ENCODE measurements at regions not wholly inside any gene's neighbourhood (a gene's known extent, or its start where the extent isn't known, plus 50 kb on each side); places are given as distances from the start of the nearest gene placed in this dataset.

GRCh38 chr12:60209521-60209920 lies 613.7 kb downstream of the SLC16A7 start:
- no peaks in the 10 kb centered on the region for H3K9me3 ChIP-seq (ENCODE audit: low read depth)
- no peaks in the 10 kb centered on the region for H3K9me2 ChIP-seq (replicated peaks; ENCODE audit: insufficient read depth)
- TF ChIP-seq EZH2 (IDR thresholded peaks at IDR 0.05; ENCODE audit: borderline replicate concordance) (no peak), CTCF (IDR thresholded peaks at IDR 0.05; ENCODE audit: poor library complexity) (no peak), EZH2phosphoT487 (IDR thresholded peaks at IDR 0.05; ENCODE audit: low read depth, severe bottlenecking, unreplicated experiment) (no peak)
- no peak overlapping the region for H2AFZ ChIP-seq
- no peaks in the 10 kb centered on the region for H3K4me1 ChIP-seq (ENCODE audit: insufficient read depth)
- H4K20me1 ChIP-seq (ENCODE audit: insufficient read depth, poor library complexity, severe bottlenecking), result no peaks in the 10 kb centered on the region
- DNase-seq (ENCODE audit: low spot score), result no peak
- no peaks in the 10 kb centered on the region for H3K27me3 ChIP-seq
- H3K4me2 ChIP-seq, result no peak overlapping the region
- H3K36me3 ChIP-seq (replicated peaks; ENCODE audit: insufficient read depth, low read depth), result no peaks in the 10 kb centered on the region
- no peak overlapping the region for H3K4me3 ChIP-seq
- no peak overlapping the region for H3K27ac ChIP-seq
- no peaks in the 10 kb centered on the region for H3K79me2 ChIP-seq

GRCh38 chr12:60209933-60210332 lies 614.1 kb downstream of the SLC16A7 start:
- no peaks in the 10 kb centered on the region for H3K4me1 ChIP-seq (ENCODE audit: insufficient read depth)
- no peak for DNase-seq (ENCODE audit: low spot score)
- H3K4me2 ChIP-seq, result no peak overlapping the region

GRCh38 chr12:60210756-60211155 lies 614.9 kb downstream of the SLC16A7 start:
- Histone ChIP-seq H3K9me2 (replicated peaks; ENCODE audit: insufficient read depth) (no peaks in the 10 kb centered on the region), H3K4me1 (ENCODE audit: insufficient read depth) (no peaks in the 10 kb centered on the region), H3K27me3 (no peaks in the 10 kb centered on the region), H3K36me3 (replicated peaks; ENCODE audit: insufficient read depth, low read depth) (no peaks in the 10 kb centered on the region), H2AFZ (no peak overlapping the region), H3K27ac (no peak overlapping the region), H3K79me2 (no peaks in the 10 kb centered on the region), H4K20me1 (ENCODE audit: insufficient read depth, poor library complexity, severe bottlenecking) (no peaks in the 10 kb centered on the region), H3K4me2 (no peak overlapping the region), H3K4me3 (no peak overlapping the region), H3K9me3 (ENCODE audit: low read depth) (no peaks in the 10 kb centered on the region)
- no peak for DNase-seq (ENCODE audit: low spot score)
- TF ChIP-seq EZH2 (IDR thresholded peaks at IDR 0.05; ENCODE audit: borderline replicate concordance), result no peak
- TF ChIP-seq CTCF (IDR thresholded peaks at IDR 0.05; ENCODE audit: poor library complexity), result no peak
- no peak for TF ChIP-seq EZH2phosphoT487 (IDR thresholded peaks at IDR 0.05; ENCODE audit: low read depth, severe bottlenecking, unreplicated experiment)
- 87% methylated on average over 5 of the region's 5 CpGs for WGBS (ENCODE audit: low lambda C conversion rate, missing lambda C conversion rate)

More at GRCh38 chr12:60209933-60210332, 614.1 kb downstream of the SLC16A7 start:
- no peaks in the 10 kb centered on the region for H3K27me3 ChIP-seq
- no peak overlapping the region for H2AFZ ChIP-seq
- no peaks in the 10 kb centered on the region for H3K9me2 ChIP-seq (replicated peaks; ENCODE audit: insufficient read depth)
- no peaks in the 10 kb centered on the region for H4K20me1 ChIP-seq (ENCODE audit: insufficient read depth, poor library complexity, severe bottlenecking)
- H3K27ac ChIP-seq, result no peak overlapping the region
- H3K79me2 ChIP-seq, result no peaks in the 10 kb centered on the region
- H3K9me3 ChIP-seq (ENCODE audit: low read depth), result no peaks in the 10 kb centered on the region
- H3K4me3 ChIP-seq, result no peak overlapping the region
- WGBS (ENCODE audit: low lambda C conversion rate, missing lambda C conversion rate), result 73% methylated on average over 4 of the region's 4 CpGs
- no peak for TF ChIP-seq CTCF (IDR thresholded peaks at IDR 0.05; ENCODE audit: poor library complexity)
- no peak for TF ChIP-seq EZH2phosphoT487 (IDR thresholded peaks at IDR 0.05; ENCODE audit: low read depth, severe bottlenecking, unreplicated experiment)
- TF ChIP-seq EZH2 (IDR thresholded peaks at IDR 0.05; ENCODE audit: borderline replicate concordance), result no peak
- H3K36me3 ChIP-seq (replicated peaks; ENCODE audit: insufficient read depth, low read depth), result no peaks in the 10 kb centered on the region

- Histone ChIP-seq H3K27ac (no peak overlapping the region), H3K27me3 (no peaks in the 10 kb centered on the region), H2AFZ (no peak overlapping the region), H3K9me2 (replicated peaks; ENCODE audit: insufficient read depth) (no peaks in the 10 kb centered on the region), H4K20me1 (ENCODE audit: insufficient read depth, poor library complexity, severe bottlenecking) (no peaks in the 10 kb centered on the region), H3K36me3 (replicated peaks; ENCODE audit: insufficient read depth, low read depth) (no peaks in the 10 kb centered on the region), H3K4me3 (no peak overlapping the region), H3K79me2 (no peaks in the 10 kb centered on the region), H3K4me2 (no peak overlapping the region), H3K4me1 (ENCODE audit: insufficient read depth) (no peaks in the 10 kb centered on the region), H3K9me3 (ENCODE audit: low read depth) (no peaks in the 10 kb centered on the region)
- WGBS (ENCODE audit: low lambda C conversion rate, missing lambda C conversion rate), result 88% methylated on average over 1 of the region's 1 CpG
- no peak for TF ChIP-seq EZH2phosphoT487 (IDR thresholded peaks at IDR 0.05; ENCODE audit: low read depth, severe bottlenecking, unreplicated experiment)
- TF ChIP-seq CTCF (IDR thresholded peaks at IDR 0.05; ENCODE audit: poor library complexity), result no peak
- no peak for TF ChIP-seq EZH2 (IDR thresholded peaks at IDR 0.05; ENCODE audit: borderline replicate concordance)
- no peak for DNase-seq (ENCODE audit: low spot score)
These were observed 615.4 kb downstream of the SLC16A7 start for GRCh38 chr12:60211244-60211643.

Measured in hepatocyte (in vitro differentiated cells).